NCI-H446 (cell line): ENCODE measurements at regions not wholly inside any gene's neighbourhood (a gene's known extent, or its start where the extent isn't known, plus 50 kb on each side); places are given as distances from the start of the nearest gene placed in this dataset.

Source experiments
- DNase-seq, 2 experiments: peaks; one replicate each; lab custom pipeline; 2025; lab: John Stamatoyannopoulos, UW

DNA sequence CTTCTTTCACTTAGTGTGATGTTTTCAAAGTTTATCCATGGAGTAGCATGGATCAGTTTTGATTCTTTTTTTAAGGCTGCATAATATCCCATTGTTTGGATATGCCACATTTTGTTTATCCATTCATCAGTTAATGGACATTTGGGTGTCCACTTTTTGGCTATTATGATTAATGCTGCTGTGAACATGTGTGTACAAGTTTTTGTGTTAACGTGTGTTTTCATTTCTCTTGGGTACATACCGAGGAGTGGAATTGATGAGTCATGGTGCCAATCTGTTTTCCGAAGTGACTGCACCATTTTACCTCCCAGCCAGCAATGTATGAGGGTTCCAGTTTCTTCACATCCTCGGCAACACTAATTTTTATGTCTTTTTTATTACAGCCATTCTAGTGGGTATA, 78.4 kb upstream of the CCDC28A start:
- DNase-seq = no peak

DNA sequence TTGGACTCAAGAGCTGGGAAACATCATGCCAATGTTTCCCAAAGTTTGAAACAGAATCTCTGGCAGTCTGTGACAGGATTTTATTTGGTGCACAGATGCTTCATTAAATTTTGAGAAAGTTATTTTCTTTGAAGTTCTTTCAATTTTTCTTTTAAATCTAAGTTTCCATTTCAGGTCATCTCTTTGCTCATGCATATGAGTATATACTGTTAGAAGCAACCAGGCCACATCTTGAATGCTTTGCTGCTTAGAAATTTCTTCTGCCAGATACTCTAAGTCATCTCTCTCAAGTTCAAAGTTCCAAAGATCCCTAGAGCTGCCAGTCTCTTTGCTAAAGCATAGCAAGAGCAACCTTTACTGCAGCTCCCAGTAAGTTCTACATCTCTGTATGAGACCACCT, 59.1 kb upstream of the CCDC28A start:
- no peak for DNase-seq

DNA sequence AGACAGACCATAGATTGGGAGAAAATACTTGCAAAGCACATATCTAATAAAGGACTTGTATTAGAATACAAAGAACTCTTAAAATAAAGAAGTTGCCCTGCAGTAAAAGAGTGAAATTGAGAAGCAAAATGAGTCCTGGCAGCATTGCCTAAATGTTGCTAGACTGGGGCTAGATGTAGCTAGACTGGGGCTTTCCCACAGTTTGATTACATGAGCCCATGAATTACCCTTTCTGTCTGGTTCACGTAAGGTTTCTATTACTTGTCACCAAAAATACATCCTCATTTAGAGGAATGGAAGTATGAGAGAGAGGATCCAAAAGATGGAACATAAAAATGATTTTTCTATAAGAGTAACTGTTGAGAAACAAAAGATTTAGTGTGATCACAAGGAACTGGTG, 57.6 kb upstream of the CCDC28A start:
- DNase-seq = no peak

- no peak for DNase-seq
Measured at GRCh38 chr6:138716971-138717665, 56.5 kb upstream of the CCDC28A start.

GRCh38 chr6:138719011-138719635, 54.4 kb upstream of the CCDC28A start:
- DNase-seq = no peak

DNA sequence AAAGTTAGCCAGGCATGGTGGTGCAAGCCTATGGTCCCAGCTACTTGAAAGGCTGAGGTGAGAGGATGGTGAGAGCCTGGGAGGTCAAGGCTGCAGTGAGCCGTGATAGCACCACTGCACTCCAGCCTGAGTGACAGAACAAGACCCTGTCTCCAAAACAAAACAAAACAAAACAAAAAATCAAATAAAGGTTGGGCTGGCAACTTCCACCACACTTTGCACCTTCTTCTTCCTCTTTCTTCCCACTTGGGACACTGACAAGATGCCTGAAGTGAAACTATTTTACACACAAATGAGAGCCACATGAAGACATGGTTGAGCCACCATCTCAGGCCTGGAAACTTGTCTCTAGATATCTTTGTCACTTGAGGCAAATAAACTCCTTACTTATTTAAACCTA, 53.8 kb upstream of the CCDC28A start:
- no peak for DNase-seq

- no peak for DNase-seq
Measured at GRCh38 chr6:138722425-138723371, 50.9 kb upstream of the CCDC28A start.
